ENCODE measurements at regions not wholly inside any gene's neighbourhood (a gene's known extent, or its start where the extent isn't known, plus 50 kb on each side); places are given as distances from the start of the nearest gene placed in this dataset.

- Mint-ChIP-seq H3K4me1 (no peaks in the 10 kb centered on the region), H3K27ac (no peak overlapping the region), H3K36me3 (no peaks in the 10 kb centered on the region), H3K4me3 (no peak overlapping the region), H3K9me3 (no peaks in the 10 kb centered on the region), H3K27me3 (no peaks in the 10 kb centered on the region)
- no CpG with 5 or more reads among the region's 1 CpG for WGBS (ENCODE audit: insufficient coverage)
- ATAC-seq (replicated peaks in 1 of 4): no peak
- H3K27me3 ChIP-seq (replicated peaks in 1 of 2; ENCODE audit: control insufficient read depth in 2 of 2, extremely low read depth in 1 of 2, insufficient read depth in 2 of 2, low read length in 1 of 2): peaks cover 0 to 3% of the 10 kb centered on the region in 2 experiments
- no peaks in the 10 kb centered on the region for H3K4me1 ChIP-seq (ENCODE audit: control insufficient read depth in 1 of 2, extremely low read depth in 1 of 2, insufficient read depth in 2 of 2, low read length in 2 of 2)
- no peak for DNase-seq
- ChIA-PET POLR2A (no interaction called here), CTCF (no interaction called here)
- no peak overlapping the region for H3K4me3 ChIP-seq (ENCODE audit: control insufficient read depth in 1 of 2, extremely low read depth in 1 of 2, low read length in 1 of 2)
- no peak overlapping the region for H3K27ac ChIP-seq (ENCODE audit: low read length)
- no peaks in the 10 kb centered on the region for H3K9me3 ChIP-seq
- no peaks in the 10 kb centered on the region for H3K36me3 ChIP-seq (ENCODE audit: control insufficient read depth in 2 of 2, extremely low read depth in 1 of 2, insufficient read depth in 1 of 2, low read length in 1 of 2)
Observed at GRCh38 chr14:80426683-80427082, 215.4 kb upstream of the DIO2 start.

GRCh38 chr14:80425686-80426085 lies 214.4 kb upstream of the DIO2 start:
- Histone ChIP-seq H3K27ac (ENCODE audit: low read length) (no peak overlapping the region), H3K36me3 (ENCODE audit: control insufficient read depth in 2 of 2, extremely low read depth in 1 of 2, insufficient read depth in 1 of 2, low read length in 1 of 2) (no peaks in the 10 kb centered on the region), H3K4me1 (ENCODE audit: control insufficient read depth in 1 of 2, extremely low read depth in 1 of 2, insufficient read depth in 2 of 2, low read length in 2 of 2) (no peaks in the 10 kb centered on the region), H3K27me3 (replicated peaks in 1 of 2; ENCODE audit: control insufficient read depth in 2 of 2, extremely low read depth in 1 of 2, insufficient read depth in 2 of 2, low read length in 1 of 2) (peaks cover 0 to 3% of the 10 kb centered on the region in 2 experiments), H3K9me3 (no peaks in the 10 kb centered on the region), H3K4me3 (ENCODE audit: control insufficient read depth in 1 of 2, extremely low read depth in 1 of 2, low read length in 1 of 2) (no peak overlapping the region)
- Mint-ChIP-seq H3K4me3 (no peak overlapping the region), H3K4me1 (no peaks in the 10 kb centered on the region), H3K9me3 (no peaks in the 10 kb centered on the region), H3K36me3 (no peaks in the 10 kb centered on the region), H3K27ac (no peak overlapping the region), H3K27me3 (no peaks in the 10 kb centered on the region)
- ATAC-seq (replicated peaks in 1 of 4) (no peak), DNase-seq (no peak)
- WGBS (ENCODE audit: insufficient coverage): 81% methylated on average over 3 of the region's 5 CpGs
- ChIA-PET CTCF (no interaction called here), POLR2A (no interaction called here)

DNA sequence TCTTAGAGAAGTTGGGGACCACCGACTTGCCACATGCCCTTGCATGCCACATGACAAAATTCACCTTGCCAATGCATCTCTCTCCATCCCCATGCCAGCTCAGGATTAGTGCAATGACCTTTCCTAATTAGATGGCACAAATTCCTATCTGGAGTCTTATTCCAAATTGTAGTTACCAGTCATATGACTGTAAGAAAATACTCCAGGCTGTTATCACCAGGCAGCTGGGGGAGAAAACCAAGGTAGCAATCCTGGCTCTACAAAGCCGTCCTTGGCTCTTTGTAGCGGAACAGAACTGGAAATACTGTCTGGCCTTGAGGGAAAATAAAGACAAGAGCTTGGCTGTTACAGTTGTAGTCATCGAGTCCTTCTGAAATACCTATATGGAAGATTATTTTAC lies 208.5 kb upstream of the DIO2 start:
- Histone ChIP-seq H3K4me1 (ENCODE audit: control insufficient read depth in 1 of 2, extremely low read depth in 1 of 2, insufficient read depth in 2 of 2, low read length in 2 of 2) (no peaks in the 10 kb centered on the region), H3K4me3 (ENCODE audit: control insufficient read depth in 1 of 2, extremely low read depth in 1 of 2, low read length in 1 of 2) (no peak overlapping the region), H3K27ac (ENCODE audit: low read length) (no peak overlapping the region), H3K9me3 (no peaks in the 10 kb centered on the region), H3K36me3 (ENCODE audit: control insufficient read depth in 2 of 2, extremely low read depth in 1 of 2, insufficient read depth in 1 of 2, low read length in 1 of 2) (no peaks in the 10 kb centered on the region), H3K27me3 (replicated peaks in 1 of 2; ENCODE audit: control insufficient read depth in 2 of 2, extremely low read depth in 1 of 2, insufficient read depth in 2 of 2, low read length in 1 of 2) (peaks cover 2 to 3% of the 10 kb centered on the region in 2 experiments)
- H3K4me3 Mint-ChIP-seq: no peak overlapping the region
- peaks cover 0 to 7% (median 0%) of the 10 kb centered on the region in 3 donors for H3K9me3 Mint-ChIP-seq
- WGBS (ENCODE audit: insufficient coverage): no CpG with 5 or more reads among the region's 4 CpGs
- ChIA-PET CTCF (no interaction called here), POLR2A (no interaction called here)
- no peak overlapping the region for H3K27ac Mint-ChIP-seq
- H3K27me3 Mint-ChIP-seq: no peaks in the 10 kb centered on the region
- no peak for ATAC-seq (replicated peaks in 1 of 4)
- no peaks in the 10 kb centered on the region for H3K4me1 Mint-ChIP-seq
- no peak for DNase-seq
- no peaks in the 10 kb centered on the region for H3K36me3 Mint-ChIP-seq

- H3K27me3 ChIP-seq (replicated peaks in 1 of 2; ENCODE audit: control insufficient read depth in 2 of 2, extremely low read depth in 1 of 2, insufficient read depth in 2 of 2, low read length in 1 of 2): peaks cover 2 to 3% of the 10 kb centered on the region in 2 experiments
- H3K9me3 Mint-ChIP-seq: peaks cover 0 to 7% (median 0%) of the 10 kb centered on the region in 3 donors
- no peaks in the 10 kb centered on the region for H3K36me3 Mint-ChIP-seq
- H3K36me3 ChIP-seq (ENCODE audit: control insufficient read depth in 2 of 2, extremely low read depth in 1 of 2, insufficient read depth in 1 of 2, low read length in 1 of 2): no peaks in the 10 kb centered on the region
- POLR2A ChIA-PET: no interaction called here
- DNase-seq (no peak), ATAC-seq (replicated peaks in 1 of 4) (no peak)
- no peaks in the 10 kb centered on the region for H3K4me1 ChIP-seq (ENCODE audit: control insufficient read depth in 1 of 2, extremely low read depth in 1 of 2, insufficient read depth in 2 of 2, low read length in 2 of 2)
- H3K4me3 ChIP-seq (ENCODE audit: control insufficient read depth in 1 of 2, extremely low read depth in 1 of 2, low read length in 1 of 2): no peak overlapping the region
- no peaks in the 10 kb centered on the region for H3K27me3 Mint-ChIP-seq
- H3K9me3 ChIP-seq: no peaks in the 10 kb centered on the region
- no peak overlapping the region for H3K4me3 Mint-ChIP-seq
- H3K27ac Mint-ChIP-seq: no peak overlapping the region
- H3K4me1 Mint-ChIP-seq: no peaks in the 10 kb centered on the region
- H3K27ac ChIP-seq (ENCODE audit: low read length): no peak overlapping the region
- CTCF ChIA-PET: no interaction called here
- WGBS (ENCODE audit: insufficient coverage): no CpG with 5 or more reads among the region's 2 CpGs
Observed at GRCh38 chr14:80419345-80419744, 208.0 kb upstream of the DIO2 start.

GRCh38 chr14:80415636-80416035 lies 204.3 kb upstream of the DIO2 start:
- H3K27ac Mint-ChIP-seq: no peak overlapping the region
- H3K4me1 Mint-ChIP-seq: no peaks in the 10 kb centered on the region
- 96% methylated on average over 2 of the region's 4 CpGs for WGBS (ENCODE audit: insufficient coverage)

DNA sequence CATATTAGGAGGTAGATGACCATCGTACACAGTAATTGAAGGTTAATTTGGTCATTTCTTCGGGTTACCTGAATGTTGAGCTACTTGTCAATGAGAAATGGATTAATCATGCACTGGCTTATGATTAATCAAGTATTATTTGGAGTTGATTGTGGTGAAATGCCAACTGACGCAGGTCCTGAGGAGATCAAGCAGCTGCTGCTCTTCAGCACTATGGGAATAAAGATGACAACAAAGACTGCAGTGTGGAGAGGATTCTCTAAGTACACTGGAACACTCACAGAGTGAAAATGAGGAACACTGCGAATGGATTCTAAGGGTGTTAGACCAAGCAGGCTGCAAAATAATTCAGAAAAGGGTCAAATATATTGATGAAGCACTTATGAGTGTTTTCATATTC lies 202.8 kb upstream of the DIO2 start:
- Histone ChIP-seq H3K4me3 (ENCODE audit: control insufficient read depth in 1 of 2, extremely low read depth in 1 of 2, low read length in 1 of 2) (no peak overlapping the region), H3K9me3 (no peaks in the 10 kb centered on the region), H3K27ac (ENCODE audit: low read length) (no peak overlapping the region), H3K4me1 (ENCODE audit: control insufficient read depth in 1 of 2, extremely low read depth in 1 of 2, insufficient read depth in 2 of 2, low read length in 2 of 2) (no peaks in the 10 kb centered on the region), H3K36me3 (ENCODE audit: control insufficient read depth in 2 of 2, extremely low read depth in 1 of 2, insufficient read depth in 1 of 2, low read length in 1 of 2) (no peaks in the 10 kb centered on the region), H3K27me3 (replicated peaks in 1 of 2; ENCODE audit: control insufficient read depth in 2 of 2, extremely low read depth in 1 of 2, insufficient read depth in 2 of 2, low read length in 1 of 2) (peaks cover 0 to 2% of the 10 kb centered on the region in 2 experiments)
- Mint-ChIP-seq H3K9me3 (peaks cover 0 to 7% (median 0%) of the 10 kb centered on the region in 3 donors), H3K36me3 (no peaks in the 10 kb centered on the region), H3K27ac (no peak overlapping the region), H3K27me3 (no peaks in the 10 kb centered on the region), H3K4me1 (no peaks in the 10 kb centered on the region), H3K4me3 (no peak overlapping the region)
- DNase-seq: no peak
- CTCF ChIA-PET: no interaction called here
- POLR2A ChIA-PET: no interaction called here
- no peak for ATAC-seq (replicated peaks in 1 of 4)
- 71% methylated on average over 4 of the region's 4 CpGs for WGBS (ENCODE audit: insufficient coverage)

More at GRCh38 chr14:80415636-80416035, 204.3 kb upstream of the DIO2 start:
- Histone ChIP-seq H3K9me3 (no peaks in the 10 kb centered on the region), H3K4me1 (ENCODE audit: control insufficient read depth in 1 of 2, extremely low read depth in 1 of 2, insufficient read depth in 2 of 2, low read length in 2 of 2) (no peaks in the 10 kb centered on the region), H3K36me3 (ENCODE audit: control insufficient read depth in 2 of 2, extremely low read depth in 1 of 2, insufficient read depth in 1 of 2, low read length in 1 of 2) (no peaks in the 10 kb centered on the region), H3K27me3 (replicated peaks in 1 of 2; ENCODE audit: control insufficient read depth in 2 of 2, extremely low read depth in 1 of 2, insufficient read depth in 2 of 2, low read length in 1 of 2) (peaks cover 0 to 2% of the 10 kb centered on the region in 2 experiments), H3K27ac (ENCODE audit: low read length) (no peak overlapping the region), H3K4me3 (ENCODE audit: control insufficient read depth in 1 of 2, extremely low read depth in 1 of 2, low read length in 1 of 2) (no peak overlapping the region)
- no peak for ATAC-seq (replicated peaks in 1 of 4)
- POLR2A ChIA-PET: no interaction called here
- CTCF ChIA-PET: no interaction called here
- DNase-seq: no peak
- H3K27me3 Mint-ChIP-seq: no peaks in the 10 kb centered on the region
- no peaks in the 10 kb centered on the region for H3K36me3 Mint-ChIP-seq
- H3K9me3 Mint-ChIP-seq: peaks cover 0 to 7% (median 0%) of the 10 kb centered on the region in 3 donors
- H3K4me3 Mint-ChIP-seq: no peak overlapping the region

- ATAC-seq (replicated peaks in 1 of 4) (no peak), DNase-seq (no peak)
- no peak overlapping the region for H3K27ac Mint-ChIP-seq
- no peaks in the 10 kb centered on the region for H3K36me3 Mint-ChIP-seq
- H3K27me3 Mint-ChIP-seq: peaks cover 4% of the 10 kb centered on the region in 2 donors
- Histone ChIP-seq H3K27me3 (replicated peaks in 1 of 2; ENCODE audit: control insufficient read depth in 2 of 2, extremely low read depth in 1 of 2, insufficient read depth in 2 of 2, low read length in 1 of 2) (no peaks in the 10 kb centered on the region), H3K27ac (ENCODE audit: low read length) (no peak overlapping the region), H3K4me3 (ENCODE audit: control insufficient read depth in 1 of 2, extremely low read depth in 1 of 2, low read length in 1 of 2) (no peak overlapping the region), H3K4me1 (ENCODE audit: control insufficient read depth in 1 of 2, extremely low read depth in 1 of 2, insufficient read depth in 2 of 2, low read length in 2 of 2) (no peaks in the 10 kb centered on the region), H3K36me3 (ENCODE audit: control insufficient read depth in 2 of 2, extremely low read depth in 1 of 2, insufficient read depth in 1 of 2, low read length in 1 of 2) (no peaks in the 10 kb centered on the region), H3K9me3 (no peaks in the 10 kb centered on the region)
- ChIA-PET POLR2A (no interaction called here), CTCF (no interaction called here)
- H3K4me3 Mint-ChIP-seq: no peak overlapping the region
- peaks cover 0 to 4% (median 0%) of the 10 kb centered on the region in 3 donors for H3K9me3 Mint-ChIP-seq
- WGBS (ENCODE audit: insufficient coverage): 57% methylated on average over 1 of the region's 1 CpG
- no peaks in the 10 kb centered on the region for H3K4me1 Mint-ChIP-seq
Observed at GRCh38 chr14:80404413-80404812, 193.1 kb upstream of the DIO2 start.

Measured in T-cell (primary cell).